ENCODE measurements at regions not wholly inside any gene's neighbourhood (a gene's known extent, or its start where the extent isn't known, plus 50 kb on each side); places are given as distances from the start of the nearest gene placed in this dataset.

- no peak for TF ChIP-seq POLR2A (IDR thresholded peaks at IDR 0.05)
- TF ChIP-seq CTCF (IDR thresholded peaks at IDR 0.05): no peak
Observed at GRCh38 chr11:27280140-27280539, 82.9 kb downstream of the CCDC34 start.

Data from transverse colon (tissue), 3 donors.